Ramos (cell line): ENCODE measurements at regions not wholly inside any gene's neighbourhood (a gene's known extent, or its start where the extent isn't known, plus 50 kb on each side); places are given as distances from the start of the nearest gene placed in this dataset.

Experiments
- in situ Hi-C: fragments of 300-500 bp; cut with MboI; formaldehyde crosslinking; loops from one replicate; pipeline ENCODE4 v1.14.3; 2022; ENCODE audit warnings: low sequenced_read_pairs; ENCODE audit not compliant: unreplicated experiment

GRCh38 chr5:179432547-179432946, 87.3 kb upstream of the ADAMTS2 start:
- in situ Hi-C loops, result no loop called here

GRCh38 chr5:179431221-179431824, 86.1 kb upstream of the ADAMTS2 start:
- in situ Hi-C loops, result no loop called here

- in situ Hi-C loops, result no loop called here
These were observed 85.2 kb upstream of the ADAMTS2 start for GRCh38 chr5:179430193-179431175.

GRCh38 chr5:179427676-179428056, 82.4 kb upstream of the ADAMTS2 start:
- in situ Hi-C loops, result no loop called here

GRCh38 chr5:179427032-179427675, 81.9 kb upstream of the ADAMTS2 start:
- in situ Hi-C loops, result no loop called here

GRCh38 chr5:179422908-179423481, 77.7 kb upstream of the ADAMTS2 start:
- in situ Hi-C loops, result no loop called here

- in situ Hi-C loops, result no loop called here
These were observed 77.1 kb upstream of the ADAMTS2 start for GRCh38 chr5:179422213-179422855.

GRCh38 chr5:179421144-179421901, 76.1 kb upstream of the ADAMTS2 start:
- in situ Hi-C loops, result no loop called here

- in situ Hi-C loops, result no loop called here
These were observed 75.2 kb upstream of the ADAMTS2 start for GRCh38 chr5:179420476-179420875.

- in situ Hi-C loops, result no loop called here
These were observed 73.7 kb upstream of the ADAMTS2 start for GRCh38 chr5:179418972-179419371.

GRCh38 chr5:179417696-179418095, 72.4 kb upstream of the ADAMTS2 start:
- in situ Hi-C loops, result no loop called here

- in situ Hi-C loops, result no loop called here
These were observed 71.8 kb upstream of the ADAMTS2 start for GRCh38 chr5:179417016-179417415.

GRCh38 chr5:179416114-179416822, 71.0 kb upstream of the ADAMTS2 start:
- in situ Hi-C loops, result no loop called here

- in situ Hi-C loops, result no loop called here
These were observed 70.2 kb upstream of the ADAMTS2 start for GRCh38 chr5:179415291-179416060.

GRCh38 chr5:179414459-179415261, 69.4 kb upstream of the ADAMTS2 start:
- in situ Hi-C loops, result no loop called here

- in situ Hi-C loops, result no loop called here
These were observed 68.6 kb upstream of the ADAMTS2 start for GRCh38 chr5:179413711-179414458.
